Activated naive CD8-positive, alpha-beta T cell treated with anti-CD3 and anti-CD28 coated beads for 36 hours (primary cell): ENCODE measurements at regions not wholly inside any gene's neighbourhood (a gene's known extent, or its start where the extent isn't known, plus 50 kb on each side); places are given as distances from the start of the nearest gene placed in this dataset.

ENCODE experiments used
- DNase-seq: peaks from one replicate; pipeline ENCODE4 v3.0.0; 2021
- H3K27ac Mint-ChIP-seq: one replicate; pipeline ENCODE4 v1.8.0; 2022; ENCODE audit warnings: mild to moderate bottlenecking, moderate library complexity, mixed read lengths
- H3K27me3 Mint-ChIP-seq: one replicate; pipeline ENCODE4 v1.8.0; 2022; ENCODE audit warnings: mild to moderate bottlenecking, mixed read lengths
- H3K36me3 Mint-ChIP-seq: one replicate; pipeline ENCODE4 v1.8.0; 2021; ENCODE audit warnings: mild to moderate bottlenecking, mixed read lengths
- H3K4me1 Mint-ChIP-seq: one replicate; pipeline ENCODE4 v1.8.0; 2021; ENCODE audit warnings: mixed read lengths
- H3K4me3 Mint-ChIP-seq: one replicate; pipeline ENCODE4 v1.8.0; 2022; ENCODE audit warnings: mild to moderate bottlenecking, moderate library complexity, mixed read lengths
- H3K9me3 Mint-ChIP-seq: one replicate; pipeline ENCODE4 v1.8.0; 2022; ENCODE audit warnings: mixed read lengths

DNA sequence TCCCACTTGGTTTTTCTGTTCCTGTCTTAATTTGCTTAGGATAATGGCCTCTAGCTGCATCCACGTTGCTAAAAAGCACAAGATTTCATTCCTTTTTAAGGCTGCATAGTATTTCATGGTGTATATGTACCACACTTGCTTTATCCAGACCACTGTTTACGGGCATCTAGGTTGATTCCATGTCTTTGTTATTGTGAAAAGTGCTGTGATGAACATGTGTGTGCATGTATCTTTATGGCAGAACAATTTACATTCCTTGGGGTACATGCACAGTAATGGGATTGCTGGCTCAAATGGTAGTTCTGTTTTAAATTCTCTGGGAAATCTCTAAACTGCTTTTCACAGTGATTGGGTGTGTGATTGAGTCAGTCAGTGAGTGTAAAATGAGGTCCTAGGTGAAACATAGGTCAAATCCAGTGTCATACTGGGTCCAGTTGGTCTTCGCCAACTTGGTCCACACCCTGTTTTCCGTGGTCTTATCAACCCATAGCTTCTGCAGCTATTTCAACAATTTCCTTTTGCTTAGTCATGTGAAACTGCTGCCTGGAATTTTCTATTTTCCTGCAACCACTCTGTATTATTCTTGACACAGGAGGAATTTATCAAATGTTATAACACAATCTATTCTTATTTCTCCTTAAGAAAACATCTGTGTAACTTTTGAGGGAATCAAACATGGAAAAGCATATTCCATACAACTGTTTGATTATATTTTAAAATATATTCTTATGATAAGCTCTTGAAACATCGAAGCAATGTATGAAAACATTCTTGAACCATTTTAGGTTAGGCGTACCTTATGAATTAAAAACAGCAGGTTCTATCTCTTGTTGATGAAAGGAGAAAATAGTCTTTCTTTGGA lies 82.9 kb downstream of the ADCYAP1 start:
- H3K36me3 Mint-ChIP-seq, result no peaks in the 10 kb centered on the region
- no peak overlapping the region for H3K27ac Mint-ChIP-seq
- no peaks in the 10 kb centered on the region for H3K4me1 Mint-ChIP-seq
- no peaks in the 10 kb centered on the region for H3K9me3 Mint-ChIP-seq
- DNase-seq, result no peak
- no peak overlapping the region for H3K4me3 Mint-ChIP-seq
- no peaks in the 10 kb centered on the region for H3K27me3 Mint-ChIP-seq

DNA sequence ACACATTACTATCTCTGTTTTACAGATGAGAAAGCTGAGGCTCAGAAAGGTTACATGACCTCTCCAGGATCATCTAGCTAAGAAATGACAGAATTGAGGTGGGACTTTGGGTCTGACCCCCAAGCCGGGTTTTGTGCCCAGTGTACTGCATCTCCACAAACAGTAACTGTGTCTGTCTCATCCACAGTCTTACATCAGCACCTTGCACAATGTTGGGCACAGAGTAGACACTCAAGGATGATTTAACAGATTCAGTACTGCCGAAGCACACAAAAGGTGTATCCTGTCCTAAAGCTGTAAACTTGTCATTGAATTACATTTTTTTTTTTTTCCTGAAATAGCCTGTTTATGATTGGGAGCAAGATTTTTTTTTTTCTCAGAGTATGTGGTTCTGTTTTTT lies 84.8 kb downstream of the ADCYAP1 start:
- H3K27ac Mint-ChIP-seq, result no peak overlapping the region
- peaks cover under 1% of the 10 kb centered on the region for H3K36me3 Mint-ChIP-seq
- no peaks in the 10 kb centered on the region for H3K4me1 Mint-ChIP-seq
- DNase-seq, result no peak
- H3K4me3 Mint-ChIP-seq, result no peak overlapping the region
- peaks cover under 1% of the 10 kb centered on the region for H3K9me3 Mint-ChIP-seq
- no peaks in the 10 kb centered on the region for H3K27me3 Mint-ChIP-seq

DNA sequence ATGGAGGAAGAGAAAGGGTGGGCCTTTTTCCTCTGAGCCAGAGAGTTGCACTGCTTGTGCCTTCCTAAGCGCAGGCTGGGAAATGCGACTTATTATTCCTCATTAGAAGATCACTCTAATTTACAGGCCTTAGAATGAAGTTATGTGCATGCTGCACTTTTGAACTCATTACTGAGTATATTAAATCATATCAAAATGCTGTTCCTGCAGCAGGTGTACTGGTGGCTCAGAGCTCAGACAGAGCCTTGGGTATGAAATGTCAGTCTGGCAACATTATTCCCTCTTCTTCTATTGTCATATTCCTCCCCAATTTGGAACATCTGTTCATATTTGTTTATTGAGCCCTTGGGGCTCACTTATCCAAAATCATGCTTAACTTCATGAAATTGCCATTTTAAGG lies 85.5 kb downstream of the ADCYAP1 start:
- Mint-ChIP-seq H3K4me3 (no peak overlapping the region), H3K36me3 (peaks cover 2% of the 10 kb centered on the region), H3K27ac (no peak overlapping the region), H3K4me1 (no peaks in the 10 kb centered on the region), H3K9me3 (peaks cover 3% of the 10 kb centered on the region), H3K27me3 (no peaks in the 10 kb centered on the region)
- DNase-seq, result no peak

DNA sequence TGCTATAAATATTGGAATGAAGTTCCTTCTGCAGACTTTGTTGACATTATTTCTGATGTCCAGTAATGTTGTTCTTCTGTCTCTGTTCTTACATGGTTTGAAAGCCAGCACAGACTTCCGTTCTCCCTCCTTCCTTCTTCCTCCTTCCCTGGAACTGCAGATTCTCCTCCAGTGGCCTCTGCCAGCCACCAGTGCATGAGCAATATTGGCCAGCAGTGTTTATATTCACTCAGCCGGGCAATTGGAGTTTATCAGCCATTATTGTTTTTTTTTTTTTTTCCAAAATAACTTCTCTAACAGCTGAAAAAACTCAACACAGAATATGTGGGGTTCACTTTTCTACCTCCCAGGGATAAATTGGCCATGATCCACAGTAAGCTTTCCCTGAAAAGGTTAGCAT lies 86.8 kb downstream of the ADCYAP1 start:
- no peaks in the 10 kb centered on the region for H3K27me3 Mint-ChIP-seq
- DNase-seq, result no peak
- H3K4me1 Mint-ChIP-seq, result no peaks in the 10 kb centered on the region
- no peak overlapping the region for H3K4me3 Mint-ChIP-seq
- H3K36me3 Mint-ChIP-seq, result peaks cover 2% of the 10 kb centered on the region
- peaks cover 3% of the 10 kb centered on the region for H3K9me3 Mint-ChIP-seq
- H3K27ac Mint-ChIP-seq, result no peak overlapping the region

DNA sequence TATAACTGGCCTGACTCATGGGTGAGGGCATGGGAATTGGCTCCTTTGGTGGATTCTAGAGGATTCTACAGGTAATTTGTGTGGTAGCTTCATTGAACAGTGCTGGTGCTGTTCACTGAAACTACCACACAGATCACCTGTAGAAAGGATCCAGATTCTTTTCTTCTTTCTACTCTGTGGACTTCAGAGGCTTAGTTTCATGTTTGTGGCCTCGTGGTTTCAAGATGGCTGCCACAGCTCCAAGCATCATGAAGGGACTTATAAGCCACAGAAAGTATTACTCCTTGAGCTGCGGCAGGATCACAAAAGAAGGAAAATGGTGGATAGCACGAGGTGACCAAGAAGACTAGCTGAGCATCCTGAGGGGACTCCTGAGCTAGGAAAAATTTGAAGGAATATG lies 88.9 kb downstream of the ADCYAP1 start:
- DNase-seq, result no peak
- no peaks in the 10 kb centered on the region for H3K4me1 Mint-ChIP-seq
- peaks cover 3% of the 10 kb centered on the region for H3K9me3 Mint-ChIP-seq
- H3K36me3 Mint-ChIP-seq, result peaks cover 2% of the 10 kb centered on the region
- H3K4me3 Mint-ChIP-seq, result no peak overlapping the region
- no peaks in the 10 kb centered on the region for H3K27me3 Mint-ChIP-seq
- H3K27ac Mint-ChIP-seq, result no peak overlapping the region

DNA sequence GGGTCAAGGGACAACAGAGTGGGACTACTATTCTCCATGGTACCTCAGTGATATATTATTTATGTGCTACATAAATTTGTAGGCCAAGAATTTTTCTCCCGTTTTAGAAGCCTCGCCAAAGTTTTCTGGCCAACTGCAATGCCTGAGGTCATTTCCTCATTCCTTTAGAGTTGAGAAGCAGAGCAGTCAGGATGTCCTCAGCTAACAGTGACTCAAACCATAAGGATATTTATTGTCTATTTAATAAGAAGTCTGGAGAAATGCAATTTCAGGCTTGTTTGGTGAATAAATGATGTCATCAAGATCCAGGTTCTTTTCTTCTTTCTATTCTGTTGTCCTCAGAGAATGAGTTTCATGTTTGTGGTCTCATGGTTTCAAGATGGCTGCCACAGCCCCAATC lies 91.0 kb downstream of the ADCYAP1 start:
- peaks cover 2% of the 10 kb centered on the region for H3K36me3 Mint-ChIP-seq
- peaks cover 3% of the 10 kb centered on the region for H3K9me3 Mint-ChIP-seq
- H3K27ac Mint-ChIP-seq, result no peak overlapping the region
- peaks cover 2% of the 10 kb centered on the region for H3K27me3 Mint-ChIP-seq
- no peak overlapping the region for H3K4me3 Mint-ChIP-seq
- DNase-seq, result no peak
- H3K4me1 Mint-ChIP-seq, result no peaks in the 10 kb centered on the region

DNA sequence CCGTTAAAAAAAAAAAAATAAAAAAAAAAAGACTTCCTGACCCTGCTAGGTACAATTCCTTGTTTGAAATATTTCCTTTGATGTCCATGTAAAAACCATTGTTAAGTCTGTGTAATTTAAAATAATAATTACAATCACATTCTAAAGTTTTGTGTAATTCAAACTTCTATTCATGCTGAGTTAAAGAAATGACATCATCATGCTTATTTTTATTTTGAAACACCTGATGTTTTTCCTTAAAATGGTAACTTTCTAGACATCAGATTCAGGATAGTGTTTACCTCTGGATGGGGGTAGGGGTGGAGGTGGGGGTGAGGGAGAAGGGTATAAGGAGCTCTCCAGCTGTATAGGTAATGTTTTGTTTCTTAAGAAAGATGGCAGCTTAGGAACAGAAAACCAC lies 92.8 kb downstream of the ADCYAP1 start:
- Mint-ChIP-seq H3K36me3 (peaks cover 2% of the 10 kb centered on the region), H3K9me3 (peaks cover 3% of the 10 kb centered on the region), H3K4me3 (no peak overlapping the region), H3K4me1 (no peaks in the 10 kb centered on the region), H3K27ac (no peak overlapping the region), H3K27me3 (peaks cover 5% of the 10 kb centered on the region)
- DNase-seq, result no peak

DNA sequence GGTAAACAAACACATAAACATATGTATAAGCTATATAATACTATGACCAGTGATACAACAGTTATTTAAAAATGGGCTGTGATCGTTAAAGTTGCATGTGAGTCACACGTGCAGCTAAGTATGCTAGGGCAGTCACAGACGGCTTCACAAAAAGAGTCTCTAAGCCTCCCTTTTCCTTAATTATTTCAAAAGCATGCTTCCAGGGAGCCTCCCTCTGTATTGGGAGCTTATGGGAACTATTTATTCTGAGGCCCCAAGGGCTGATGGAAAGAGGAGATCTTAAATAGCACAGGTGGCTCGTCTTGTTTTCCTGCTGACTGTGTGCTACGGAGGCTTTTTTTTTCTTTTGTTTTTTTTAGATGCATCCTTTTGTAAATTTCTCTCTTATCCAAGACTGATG lies 94.3 kb downstream of the ADCYAP1 start:
- Mint-ChIP-seq H3K9me3 (peaks cover 7% of the 10 kb centered on the region), H3K4me3 (no peak overlapping the region), H3K27me3 (peaks cover 5% of the 10 kb centered on the region), H3K27ac (no peak overlapping the region), H3K4me1 (no peaks in the 10 kb centered on the region), H3K36me3 (peaks cover 2% of the 10 kb centered on the region)
- no peak for DNase-seq

DNA sequence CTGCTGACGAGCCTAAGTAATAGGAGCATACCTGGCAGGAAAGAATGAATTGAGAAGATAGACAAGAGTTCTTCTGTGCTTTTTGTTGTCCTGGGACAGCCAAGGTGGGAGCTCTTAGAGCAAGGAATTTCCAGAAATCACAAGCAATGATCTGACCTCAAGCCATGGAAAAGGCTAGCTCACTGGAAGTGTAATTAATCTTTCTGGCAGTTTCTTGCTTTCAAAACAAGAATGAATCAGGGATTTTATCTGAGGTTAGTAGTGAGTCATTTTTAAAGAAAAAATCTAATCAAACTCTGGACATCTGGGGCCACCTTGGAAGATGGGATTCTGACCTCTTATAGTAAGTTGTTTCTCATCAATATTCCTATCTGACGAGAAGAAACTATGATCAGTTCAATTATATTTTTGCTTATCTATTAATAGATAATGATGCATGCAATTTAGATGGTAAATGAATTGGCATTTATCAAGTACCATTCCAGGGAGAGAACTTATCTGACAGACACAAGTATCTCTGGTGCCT lies 98.0 kb downstream of the ADCYAP1 start:
- H3K36me3 Mint-ChIP-seq, result no peaks in the 10 kb centered on the region
- peaks cover 5% of the 10 kb centered on the region for H3K27me3 Mint-ChIP-seq
- peaks cover 4% of the 10 kb centered on the region for H3K9me3 Mint-ChIP-seq
- no peaks in the 10 kb centered on the region for H3K4me1 Mint-ChIP-seq
- H3K27ac Mint-ChIP-seq, result no peak overlapping the region
- no peak overlapping the region for H3K4me3 Mint-ChIP-seq
- DNase-seq, result no peak

DNA sequence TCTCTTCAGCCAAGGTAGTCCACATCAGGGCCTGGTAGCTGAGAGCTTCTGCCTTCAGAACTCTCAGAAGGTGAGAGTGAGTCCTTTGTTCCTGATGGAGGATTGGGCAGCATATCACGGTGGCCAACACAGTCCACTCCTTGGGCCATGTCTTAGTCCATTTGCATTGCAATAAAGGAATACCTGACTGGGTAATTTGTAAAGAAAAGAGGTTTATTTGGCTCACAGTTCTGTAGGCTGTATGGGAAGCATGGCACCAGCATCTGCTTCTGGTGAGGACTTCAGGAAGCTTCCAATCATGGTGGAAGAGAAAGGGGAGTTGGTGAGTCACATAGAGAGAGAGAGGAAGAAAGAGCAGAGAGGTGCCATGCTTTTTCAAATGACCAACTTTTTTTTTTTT lies 98.8 kb downstream of the ADCYAP1 start:
- Mint-ChIP-seq H3K4me3 (no peak overlapping the region), H3K4me1 (no peaks in the 10 kb centered on the region), H3K27me3 (peaks cover 5% of the 10 kb centered on the region), H3K36me3 (no peaks in the 10 kb centered on the region), H3K9me3 (peaks cover 4% of the 10 kb centered on the region), H3K27ac (no peak overlapping the region)
- no peak for DNase-seq

DNA sequence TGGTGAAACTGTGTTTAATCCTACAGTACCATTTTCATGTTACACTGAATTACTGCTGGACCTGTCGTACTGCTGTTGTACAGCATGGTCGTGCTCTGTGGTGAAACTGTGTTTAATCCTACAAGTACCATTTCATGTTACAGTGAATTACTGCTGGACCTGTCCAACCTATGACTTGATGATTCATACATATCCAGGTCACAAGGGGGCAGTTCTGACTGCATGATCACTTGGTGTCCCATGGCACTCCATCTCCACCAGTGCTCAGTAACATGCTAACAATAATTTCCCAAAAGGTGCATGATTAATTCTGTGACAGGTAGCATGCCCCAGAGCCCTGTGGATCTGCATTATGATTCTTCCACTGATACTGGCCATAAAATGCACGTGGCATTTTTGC lies 101.6 kb downstream of the ADCYAP1 start:
- Mint-ChIP-seq H3K9me3 (peaks cover 4% of the 10 kb centered on the region), H3K36me3 (no peaks in the 10 kb centered on the region), H3K27ac (no peak overlapping the region), H3K27me3 (peaks cover 4% of the 10 kb centered on the region), H3K4me3 (no peak overlapping the region), H3K4me1 (no peaks in the 10 kb centered on the region)
- DNase-seq, result no peak

DNA sequence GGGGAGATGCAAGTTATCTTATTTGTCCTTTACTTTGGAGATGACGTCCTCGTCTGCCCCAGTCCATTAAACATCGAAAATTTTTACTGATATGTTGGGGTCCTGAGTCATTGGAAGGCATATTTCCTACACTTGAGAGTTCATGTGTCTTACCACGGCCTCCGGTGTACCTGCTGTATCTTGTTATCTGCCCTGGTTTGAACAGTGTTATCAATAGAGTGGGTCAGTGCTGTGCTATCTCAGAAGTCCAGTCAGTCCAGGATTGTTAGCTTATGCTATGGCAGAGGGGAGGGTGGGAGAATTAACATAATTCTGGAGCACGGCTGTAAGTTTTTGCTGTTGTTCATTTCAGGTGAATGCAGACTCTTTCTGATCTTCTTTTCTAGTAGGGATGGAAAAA lies 102.3 kb downstream of the ADCYAP1 start:
- no peaks in the 10 kb centered on the region for H3K4me1 Mint-ChIP-seq
- H3K27me3 Mint-ChIP-seq, result peaks cover 4% of the 10 kb centered on the region
- no peak overlapping the region for H3K4me3 Mint-ChIP-seq
- no peaks in the 10 kb centered on the region for H3K36me3 Mint-ChIP-seq
- H3K27ac Mint-ChIP-seq, result no peak overlapping the region
- peaks cover 4% of the 10 kb centered on the region for H3K9me3 Mint-ChIP-seq
- DNase-seq, result no peak

DNA sequence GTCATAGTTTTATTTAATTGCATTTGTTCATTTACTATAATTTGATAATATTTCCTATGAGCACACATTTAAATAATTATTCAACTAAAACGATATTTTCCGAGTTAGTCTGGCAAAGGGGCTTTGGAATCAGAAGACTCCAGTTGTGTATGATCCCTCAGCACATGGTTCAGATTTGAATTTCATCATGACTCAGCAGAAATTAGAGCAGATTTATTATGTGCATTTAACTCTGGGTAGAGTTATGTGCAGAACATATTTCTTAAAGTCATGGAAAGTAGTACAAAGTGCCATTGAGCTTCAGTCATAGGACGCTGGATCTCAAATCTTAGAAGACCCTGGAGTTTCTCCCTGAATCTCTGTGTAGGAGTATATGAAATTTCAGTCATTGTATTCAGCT lies 106.7 kb downstream of the ADCYAP1 start:
- H3K4me3 Mint-ChIP-seq, result no peak overlapping the region
- H3K4me1 Mint-ChIP-seq, result no peaks in the 10 kb centered on the region
- H3K9me3 Mint-ChIP-seq, result no peaks in the 10 kb centered on the region
- no peak overlapping the region for H3K27ac Mint-ChIP-seq
- peaks cover 4% of the 10 kb centered on the region for H3K27me3 Mint-ChIP-seq
- no peak for DNase-seq
- no peaks in the 10 kb centered on the region for H3K36me3 Mint-ChIP-seq

DNA sequence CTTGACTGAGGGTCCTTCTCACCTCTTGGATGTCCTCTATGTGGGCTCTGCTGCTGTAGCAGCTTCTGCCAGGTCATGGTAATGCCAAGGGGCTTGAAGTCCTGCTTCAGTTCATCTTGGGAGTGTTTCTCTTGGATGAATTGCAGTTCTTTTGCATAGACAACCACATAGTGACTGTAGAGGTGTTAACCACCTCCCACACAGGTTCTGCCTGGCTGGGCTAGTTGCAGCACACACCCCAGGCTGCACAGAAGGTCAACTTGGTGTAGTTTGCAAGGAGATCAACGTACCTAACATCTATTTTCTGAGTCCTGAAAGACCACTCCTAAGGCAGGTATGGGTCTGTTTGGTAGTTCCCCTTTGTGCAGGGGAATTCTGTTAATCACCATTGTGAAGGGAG lies 108.1 kb downstream of the ADCYAP1 start:
- H3K27me3 Mint-ChIP-seq, result peaks cover 4% of the 10 kb centered on the region
- no peaks in the 10 kb centered on the region for H3K4me1 Mint-ChIP-seq
- H3K9me3 Mint-ChIP-seq, result no peaks in the 10 kb centered on the region
- no peaks in the 10 kb centered on the region for H3K36me3 Mint-ChIP-seq
- DNase-seq, result no peak
- H3K4me3 Mint-ChIP-seq, result no peak overlapping the region
- H3K27ac Mint-ChIP-seq, result no peak overlapping the region

DNA sequence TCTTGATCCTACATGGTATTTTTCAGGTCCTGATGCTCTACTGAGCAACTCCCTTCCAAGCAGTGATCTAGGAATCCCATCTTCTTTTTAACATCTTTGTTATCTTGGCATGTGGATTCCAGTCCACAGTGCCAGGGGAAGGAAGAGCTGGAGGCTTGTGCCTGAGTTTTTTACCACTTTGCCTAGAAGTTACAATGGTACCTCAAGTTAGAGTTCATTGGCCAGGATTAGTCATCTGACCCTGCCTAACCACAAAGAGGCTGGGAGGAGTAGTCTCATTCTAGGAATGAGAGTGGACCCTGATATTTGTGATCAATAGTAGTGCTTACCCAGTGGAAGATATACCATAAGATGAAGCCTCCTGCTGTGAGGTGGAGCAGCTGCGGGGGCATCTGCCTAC lies 109.3 kb downstream of the ADCYAP1 start:
- DNase-seq, result no peak
- no peaks in the 10 kb centered on the region for H3K9me3 Mint-ChIP-seq
- no peak overlapping the region for H3K4me3 Mint-ChIP-seq
- no peaks in the 10 kb centered on the region for H3K36me3 Mint-ChIP-seq
- H3K4me1 Mint-ChIP-seq, result no peaks in the 10 kb centered on the region
- H3K27me3 Mint-ChIP-seq, result peaks cover 4% of the 10 kb centered on the region
- H3K27ac Mint-ChIP-seq, result no peak overlapping the region

DNA sequence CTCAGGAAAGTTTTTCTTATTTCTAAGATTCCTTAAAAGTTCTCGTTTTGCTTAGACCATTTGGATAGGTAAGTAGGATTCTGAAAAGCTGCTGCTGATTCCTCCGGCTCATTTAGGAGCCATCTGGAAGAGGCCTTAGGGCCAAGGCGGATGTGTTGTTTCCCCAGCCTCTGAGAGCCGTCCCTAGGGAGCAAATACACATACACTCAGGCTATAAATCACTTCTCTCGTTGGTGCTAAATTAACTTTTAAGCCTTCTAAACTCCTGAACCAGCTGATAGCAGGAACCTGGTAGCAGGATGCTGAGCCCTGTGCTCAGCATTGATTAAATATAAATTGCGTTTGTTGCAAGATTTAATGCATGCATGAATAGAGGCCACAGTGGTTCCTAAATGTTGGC lies 109.8 kb downstream of the ADCYAP1 start:
- H3K36me3 Mint-ChIP-seq, result no peaks in the 10 kb centered on the region
- DNase-seq, result no peak
- H3K4me1 Mint-ChIP-seq, result no peaks in the 10 kb centered on the region
- no peak overlapping the region for H3K4me3 Mint-ChIP-seq
- peaks cover 7% of the 10 kb centered on the region for H3K27me3 Mint-ChIP-seq
- H3K27ac Mint-ChIP-seq, result no peak overlapping the region
- H3K9me3 Mint-ChIP-seq, result no peaks in the 10 kb centered on the region
